22Rv1 (cell line): ENCODE measurements at regions not wholly inside any gene's neighbourhood (a gene's known extent, or its start where the extent isn't known, plus 50 kb on each side); places are given as distances from the start of the nearest gene placed in this dataset.

ENCODE experiments used
- H3K27ac ChIP-seq: fragments of 450-650 bp; 2 replicates; pipeline ENCODE4 v1.5.1; 2017
- CTCF ChIP-seq: fragments of 450-650 bp; IDR thresholded peaks from 2 replicates; pipeline ENCODE4 v1.5.1; 2017; ENCODE audit warnings: mild to moderate bottlenecking
- ZFX ChIP-seq: fragments of 450-650 bp; IDR thresholded peaks from 2 replicates; pipeline ENCODE4 v1.6.1; 2017; ENCODE audit warnings: antibody characterized with exemption, borderline replicate concordance

GRCh38 chr11:114984611-114985163, 306.4 kb downstream of the NXPE2 start:
- TF ChIP-seq ZFX (no peak), CTCF (no peak)
- no peak overlapping the region for H3K27ac ChIP-seq

- H3K27ac ChIP-seq = no peak overlapping the region
- TF ChIP-seq CTCF = no peak
- TF ChIP-seq ZFX = no peak
Measured at GRCh38 chr11:114986365-114986764, 308.0 kb downstream of the NXPE2 start.

GRCh38 chr11:114987186-114987760, 308.9 kb downstream of the NXPE2 start:
- no peak overlapping the region for H3K27ac ChIP-seq
- TF ChIP-seq ZFX = no peak
- no peak for TF ChIP-seq CTCF

GRCh38 chr11:114988644-114989043, 310.3 kb downstream of the NXPE2 start:
- H3K27ac ChIP-seq = no peak overlapping the region
- no peak for TF ChIP-seq CTCF
- no peak for TF ChIP-seq ZFX

- H3K27ac ChIP-seq = no peak overlapping the region
- TF ChIP-seq CTCF (no peak), ZFX (no peak)
Measured at GRCh38 chr11:114989536-114989935, 311.2 kb downstream of the NXPE2 start.

GRCh38 chr11:115005663-115006062, 327.3 kb downstream of the NXPE2 start:
- no peak overlapping the region for H3K27ac ChIP-seq
- no peak for TF ChIP-seq CTCF
- TF ChIP-seq ZFX = no peak

- TF ChIP-seq CTCF = no peak
- no peak for TF ChIP-seq ZFX
- no peak overlapping the region for H3K27ac ChIP-seq
Measured at GRCh38 chr11:115007851-115008250, 329.5 kb downstream of the NXPE2 start.
